Ishikawa (cell line): ENCODE measurements at regions not wholly inside any gene's neighbourhood (a gene's known extent, or its start where the extent isn't known, plus 50 kb on each side); places are given as distances from the start of the nearest gene placed in this dataset.

Experiments used
- CEBPB ChIP-seq: IDR thresholded peaks from 2 replicates; pipeline ENCODE4 v1.6.1; 2012
- CREB1 ChIP-seq: IDR thresholded peaks from 2 replicates; pipeline ENCODE4 v1.6.1; 2012; ENCODE audit warnings: low read depth
- EGR1 ChIP-seq: IDR thresholded peaks from 2 replicates; pipeline ENCODE4 v1.6.1; 2012
- EP300 ChIP-seq: IDR thresholded peaks from 2 replicates; pipeline ENCODE4 v1.6.1; 2012; ENCODE audit warnings: borderline replicate concordance
- FOXM1 ChIP-seq: IDR thresholded peaks from 2 replicates; pipeline ENCODE4 v1.6.1; 2012; ENCODE audit warnings: low read depth, borderline replicate concordance
- NFIC ChIP-seq: IDR thresholded peaks from 2 replicates; pipeline ENCODE4 v1.6.1; 2012
- RAD21 ChIP-seq: IDR thresholded peaks from 2 replicates; pipeline ENCODE4 v1.6.1; 2012; ENCODE audit warnings: low read depth
- TAF1 ChIP-seq: IDR thresholded peaks from 2 replicates; pipeline ENCODE4 v1.6.1; 2012; ENCODE audit warnings: low read depth, mild to moderate bottlenecking
- TCF12 ChIP-seq: IDR thresholded peaks from 2 replicates; pipeline ENCODE4 v1.6.1; 2012; ENCODE audit warnings: low read depth
- TEAD4 ChIP-seq: IDR thresholded peaks from 2 replicates; pipeline ENCODE4 v1.6.1; 2012
- YY1 ChIP-seq: IDR thresholded peaks from 2 replicates; pipeline ENCODE4 v1.6.1; 2012; ENCODE audit warnings: low read depth
- ZBTB7A ChIP-seq: IDR thresholded peaks from 2 replicates; pipeline ENCODE4 v1.6.1; 2012; ENCODE audit warnings: low read depth
- TF ChIP-seq, protein P1 (sequence below): IDR thresholded peaks from 2 replicates; pipeline ENCODE4 v1.6.1; 2012; ENCODE audit warnings: low read depth, mild to moderate bottlenecking
- TF ChIP-seq, protein P2 (sequence below): IDR thresholded peaks from 2 replicates; pipeline ENCODE4 v1.6.1; 2012
- TF ChIP-seq, protein P3 (sequence below): IDR thresholded peaks from 2 replicates; pipeline ENCODE4 v1.6.1; 2012

DNA sequence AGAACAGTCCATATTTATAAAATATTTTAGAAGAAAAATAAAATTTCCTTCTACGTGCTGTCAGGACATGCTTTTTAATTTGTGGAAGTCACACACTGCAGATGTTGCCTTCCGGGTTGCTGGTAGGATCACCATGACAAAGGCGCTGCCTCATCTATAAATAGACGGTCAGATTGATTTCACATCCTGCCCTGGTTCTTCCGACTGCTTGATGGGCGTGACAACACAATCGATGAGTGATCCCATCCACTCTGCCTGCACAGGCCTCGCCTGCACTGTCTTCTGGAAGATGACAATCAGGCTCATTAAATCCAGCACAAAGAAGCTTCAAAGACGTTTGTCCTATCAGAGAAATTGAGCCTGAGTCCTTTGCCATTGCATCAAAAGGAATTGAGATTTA, 318.9 kb upstream of the TRIB2 start:
- TF ChIP-seq TAF1, result no peak
- TF ChIP-seq, protein P1, sequence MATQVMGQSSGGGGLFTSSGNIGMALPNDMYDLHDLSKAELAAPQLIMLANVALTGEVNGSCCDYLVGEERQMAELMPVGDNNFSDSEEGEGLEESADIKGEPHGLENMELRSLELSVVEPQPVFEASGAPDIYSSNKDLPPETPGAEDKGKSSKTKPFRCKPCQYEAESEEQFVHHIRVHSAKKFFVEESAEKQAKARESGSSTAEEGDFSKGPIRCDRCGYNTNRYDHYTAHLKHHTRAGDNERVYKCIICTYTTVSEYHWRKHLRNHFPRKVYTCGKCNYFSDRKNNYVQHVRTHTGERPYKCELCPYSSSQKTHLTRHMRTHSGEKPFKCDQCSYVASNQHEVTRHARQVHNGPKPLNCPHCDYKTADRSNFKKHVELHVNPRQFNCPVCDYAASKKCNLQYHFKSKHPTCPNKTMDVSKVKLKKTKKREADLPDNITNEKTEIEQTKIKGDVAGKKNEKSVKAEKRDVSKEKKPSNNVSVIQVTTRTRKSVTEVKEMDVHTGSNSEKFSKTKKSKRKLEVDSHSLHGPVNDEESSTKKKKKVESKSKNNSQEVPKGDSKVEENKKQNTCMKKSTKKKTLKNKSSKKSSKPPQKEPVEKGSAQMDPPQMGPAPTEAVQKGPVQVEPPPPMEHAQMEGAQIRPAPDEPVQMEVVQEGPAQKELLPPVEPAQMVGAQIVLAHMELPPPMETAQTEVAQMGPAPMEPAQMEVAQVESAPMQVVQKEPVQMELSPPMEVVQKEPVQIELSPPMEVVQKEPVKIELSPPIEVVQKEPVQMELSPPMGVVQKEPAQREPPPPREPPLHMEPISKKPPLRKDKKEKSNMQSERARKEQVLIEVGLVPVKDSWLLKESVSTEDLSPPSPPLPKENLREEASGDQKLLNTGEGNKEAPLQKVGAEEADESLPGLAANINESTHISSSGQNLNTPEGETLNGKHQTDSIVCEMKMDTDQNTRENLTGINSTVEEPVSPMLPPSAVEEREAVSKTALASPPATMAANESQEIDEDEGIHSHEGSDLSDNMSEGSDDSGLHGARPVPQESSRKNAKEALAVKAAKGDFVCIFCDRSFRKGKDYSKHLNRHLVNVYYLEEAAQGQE, result no peak
- no peak for TF ChIP-seq EGR1
- no peak for TF ChIP-seq EP300
- TF ChIP-seq FOXM1, result no peak
- TF ChIP-seq NFIC, result no peak
- no peak for TF ChIP-seq ZBTB7A
- TF ChIP-seq, protein P2, sequence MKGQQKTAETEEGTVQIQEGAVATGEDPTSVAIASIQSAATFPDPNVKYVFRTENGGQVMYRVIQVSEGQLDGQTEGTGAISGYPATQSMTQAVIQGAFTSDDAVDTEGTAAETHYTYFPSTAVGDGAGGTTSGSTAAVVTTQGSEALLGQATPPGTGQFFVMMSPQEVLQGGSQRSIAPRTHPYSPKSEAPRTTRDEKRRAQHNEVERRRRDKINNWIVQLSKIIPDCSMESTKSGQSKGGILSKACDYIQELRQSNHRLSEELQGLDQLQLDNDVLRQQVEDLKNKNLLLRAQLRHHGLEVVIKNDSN, result no peak
- no peak for TF ChIP-seq CREB1
- no peak for TF ChIP-seq TCF12

DNA sequence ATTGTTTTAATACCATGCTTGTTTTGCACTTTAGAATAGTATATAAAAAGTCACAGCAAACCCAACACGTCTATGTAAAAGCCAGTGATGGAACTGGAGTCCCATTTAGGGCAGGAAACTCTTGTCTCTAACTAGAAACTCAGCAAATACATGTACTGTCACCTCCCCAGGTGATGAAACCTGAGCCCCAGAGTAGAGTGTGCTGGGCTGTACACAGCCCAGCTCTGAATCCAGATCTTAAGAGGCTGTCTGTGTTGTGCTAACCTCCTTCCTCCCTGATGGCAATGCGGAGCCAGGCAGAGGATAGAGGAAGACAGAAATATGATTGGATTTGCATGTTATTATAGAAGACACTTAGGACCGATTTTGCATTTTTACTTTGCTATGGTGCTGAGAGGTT, 317.5 kb upstream of the TRIB2 start:
- TF ChIP-seq, protein P3, sequence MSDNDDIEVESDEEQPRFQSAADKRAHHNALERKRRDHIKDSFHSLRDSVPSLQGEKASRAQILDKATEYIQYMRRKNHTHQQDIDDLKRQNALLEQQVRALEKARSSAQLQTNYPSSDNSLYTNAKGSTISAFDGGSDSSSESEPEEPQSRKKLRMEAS, result no peak
- TF ChIP-seq EP300, result no peak

DNA sequence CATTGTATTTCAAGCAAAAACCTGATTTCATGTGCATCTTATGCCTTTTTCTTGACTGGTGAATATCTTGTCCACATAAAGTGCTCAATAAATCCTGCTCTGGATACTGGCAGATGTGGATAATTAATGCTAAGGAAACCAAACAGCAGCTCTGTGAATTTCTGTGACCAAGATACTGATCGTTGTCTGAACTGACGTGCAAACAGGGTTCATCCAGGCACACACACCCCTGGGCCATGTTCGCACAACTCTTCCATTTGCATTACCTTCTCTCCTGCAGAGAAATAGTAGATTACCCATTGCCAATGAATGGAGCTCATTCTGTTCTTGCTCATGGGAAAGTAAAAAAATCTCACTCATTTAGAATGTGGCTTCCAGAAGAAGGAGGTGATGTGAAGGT, 316.2 kb upstream of the TRIB2 start:
- TF ChIP-seq TEAD4, result no peak
- TF ChIP-seq, protein P2, result no peak
- TF ChIP-seq FOXM1, result no peak
- no peak for TF ChIP-seq TAF1
- TF ChIP-seq, protein P3, result no peak
- no peak for TF ChIP-seq EGR1
- no peak for TF ChIP-seq CREB1
- TF ChIP-seq CEBPB, result no peak
- TF ChIP-seq ZBTB7A, result no peak

DNA sequence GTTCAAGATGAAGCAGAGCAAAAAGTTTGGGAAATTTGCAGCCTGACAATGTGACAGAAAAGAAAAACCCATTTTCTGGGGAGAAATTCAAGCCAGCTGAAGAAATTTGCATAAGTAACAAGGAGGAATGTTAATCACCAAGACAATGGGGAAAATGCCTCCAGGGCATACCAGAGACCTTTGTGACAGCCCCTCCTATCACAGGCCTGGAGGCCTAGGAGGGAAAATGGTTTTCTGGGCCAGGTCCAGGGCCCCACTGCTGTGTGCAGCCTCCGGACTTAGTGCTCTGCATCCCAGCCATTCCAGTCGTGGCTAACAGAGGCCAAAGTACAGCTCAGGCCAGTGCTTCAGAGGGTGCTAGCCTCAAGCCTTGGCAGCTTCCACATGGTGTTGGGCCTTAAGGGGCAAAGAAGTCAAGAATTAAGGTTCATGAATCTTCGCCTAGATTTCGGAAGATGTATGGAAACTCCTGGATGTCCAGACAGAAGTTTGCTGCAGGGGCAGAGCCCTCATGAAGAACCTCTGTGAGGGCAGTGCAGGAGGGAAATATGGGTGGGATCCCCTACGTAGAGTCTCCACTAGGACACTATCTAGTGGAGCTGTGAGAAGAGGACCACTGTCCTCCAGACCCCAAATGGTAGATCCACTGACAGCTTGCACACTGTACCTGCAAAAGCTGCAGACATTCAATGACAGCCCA, 314.1 kb upstream of the TRIB2 start:
- TF ChIP-seq, protein P2, result no peak
- TF ChIP-seq, protein P1, result no peak
- TF ChIP-seq TEAD4 (no peak), EP300 (no peak), RAD21 (no peak), NFIC (no peak), FOXM1 (no peak)

DNA sequence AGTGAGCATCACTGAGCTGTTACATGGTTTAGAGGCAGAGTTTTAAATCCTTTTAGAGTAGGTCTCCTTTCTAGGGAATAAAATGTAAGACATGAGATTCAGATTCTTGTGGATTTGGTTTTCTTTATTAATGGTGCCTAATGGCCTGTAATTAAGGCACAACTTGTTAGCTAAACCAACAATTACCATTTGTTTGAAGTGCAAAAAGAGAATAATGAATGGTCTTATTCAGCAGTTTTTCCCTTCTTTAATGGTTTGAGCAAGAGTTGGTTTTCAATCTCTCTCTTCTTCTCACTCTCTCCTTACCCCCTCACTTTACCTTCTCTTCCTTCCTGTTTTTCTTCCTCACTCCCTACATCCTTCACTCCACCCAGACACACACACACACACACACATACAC, 312.2 kb upstream of the TRIB2 start:
- no peak for TF ChIP-seq CREB1
- no peak for TF ChIP-seq ZBTB7A
- TF ChIP-seq, protein P1, result no peak
- TF ChIP-seq YY1, result no peak
- TF ChIP-seq NFIC, result no peak
